ENCODE measurements at regions not wholly inside any gene's neighbourhood (a gene's known extent, or its start where the extent isn't known, plus 50 kb on each side); places are given as distances from the start of the nearest gene placed in this dataset.

GRCh38 chr4:185881430-185881829 lies 69.4 kb upstream of the SORBS2 start:
- no peaks in the 10 kb centered on the region for H3K9me3 ChIP-seq (ENCODE audit: low read length)
- no peaks in the 10 kb centered on the region for H3K4me1 ChIP-seq (ENCODE audit: insufficient read depth, low read length)
- no peaks in the 10 kb centered on the region for H3K36me3 ChIP-seq (ENCODE audit: insufficient read depth, low read length)
- no peak overlapping the region for H2AFZ ChIP-seq (ENCODE audit: low read depth, low read length)
- H3K4me3 ChIP-seq (ENCODE audit: low read length) = no peak overlapping the region
- no peaks in the 10 kb centered on the region for H3K27me3 ChIP-seq (ENCODE audit: insufficient read depth, low read length)

GRCh38 chr4:185883591-185883990 lies 71.6 kb upstream of the SORBS2 start:
- H3K36me3 ChIP-seq (ENCODE audit: insufficient read depth, low read length) = no peaks in the 10 kb centered on the region
- H3K4me1 ChIP-seq (ENCODE audit: insufficient read depth, low read length) = no peaks in the 10 kb centered on the region
- no peak overlapping the region for H3K4me3 ChIP-seq (ENCODE audit: low read length)

GRCh38 chr4:185885075-185885474 lies 73.1 kb upstream of the SORBS2 start:
- Histone ChIP-seq H3K9me3 (ENCODE audit: low read length) (peaks cover 2% of the 10 kb centered on the region), H3K4me1 (ENCODE audit: insufficient read depth, low read length) (no peaks in the 10 kb centered on the region), H3K4me3 (ENCODE audit: low read length) (no peak overlapping the region), H3K36me3 (ENCODE audit: insufficient read depth, low read length) (no peaks in the 10 kb centered on the region), H3K27me3 (ENCODE audit: insufficient read depth, low read length) (no peaks in the 10 kb centered on the region), H2AFZ (ENCODE audit: low read depth, low read length) (no peak overlapping the region)

More at GRCh38 chr4:185883591-185883990, 71.6 kb upstream of the SORBS2 start:
- Histone ChIP-seq H3K9me3 (ENCODE audit: low read length) (no peaks in the 10 kb centered on the region), H2AFZ (ENCODE audit: low read depth, low read length) (no peak overlapping the region), H3K27me3 (ENCODE audit: insufficient read depth, low read length) (no peaks in the 10 kb centered on the region)

- H3K36me3 ChIP-seq (ENCODE audit: insufficient read depth, low read length) = no peaks in the 10 kb centered on the region
- peaks cover 2% of the 10 kb centered on the region for H3K9me3 ChIP-seq (ENCODE audit: low read length)
- no peaks in the 10 kb centered on the region for H3K27me3 ChIP-seq (ENCODE audit: insufficient read depth, low read length)
- no peak overlapping the region for H2AFZ ChIP-seq (ENCODE audit: low read depth, low read length)
- no peak overlapping the region for H3K4me3 ChIP-seq (ENCODE audit: low read length)
- H3K4me1 ChIP-seq (ENCODE audit: insufficient read depth, low read length) = no peaks in the 10 kb centered on the region
Observed at GRCh38 chr4:185885604-185886003, 73.6 kb upstream of the SORBS2 start.

- Histone ChIP-seq H2AFZ (ENCODE audit: low read depth, low read length) (no peak overlapping the region), H3K27me3 (ENCODE audit: insufficient read depth, low read length) (no peaks in the 10 kb centered on the region), H3K4me1 (ENCODE audit: insufficient read depth, low read length) (no peaks in the 10 kb centered on the region), H3K4me3 (ENCODE audit: low read length) (no peak overlapping the region), H3K36me3 (ENCODE audit: insufficient read depth, low read length) (no peaks in the 10 kb centered on the region), H3K9me3 (ENCODE audit: low read length) (peaks cover 2% of the 10 kb centered on the region)
Observed at GRCh38 chr4:185886832-185887524, 75.0 kb upstream of the SORBS2 start.

GRCh38 chr4:185888676-185889075 lies 76.7 kb upstream of the SORBS2 start:
- Histone ChIP-seq H2AFZ (ENCODE audit: low read depth, low read length) (no peak overlapping the region), H3K4me1 (ENCODE audit: insufficient read depth, low read length) (no peaks in the 10 kb centered on the region), H3K27me3 (ENCODE audit: insufficient read depth, low read length) (no peaks in the 10 kb centered on the region), H3K36me3 (ENCODE audit: insufficient read depth, low read length) (no peaks in the 10 kb centered on the region), H3K9me3 (ENCODE audit: low read length) (peaks cover 4% of the 10 kb centered on the region), H3K4me3 (ENCODE audit: low read length) (no peak overlapping the region)

GRCh38 chr4:185889585-185889984 lies 77.6 kb upstream of the SORBS2 start:
- no peaks in the 10 kb centered on the region for H3K4me1 ChIP-seq (ENCODE audit: insufficient read depth, low read length)
- H2AFZ ChIP-seq (ENCODE audit: low read depth, low read length) = no peak overlapping the region
- H3K4me3 ChIP-seq (ENCODE audit: low read length) = no peak overlapping the region
- no peaks in the 10 kb centered on the region for H3K27me3 ChIP-seq (ENCODE audit: insufficient read depth, low read length)
- peaks cover 4% of the 10 kb centered on the region for H3K9me3 ChIP-seq (ENCODE audit: low read length)
- no peaks in the 10 kb centered on the region for H3K36me3 ChIP-seq (ENCODE audit: insufficient read depth, low read length)

- Histone ChIP-seq H3K36me3 (ENCODE audit: insufficient read depth, low read length) (no peaks in the 10 kb centered on the region), H3K9me3 (ENCODE audit: low read length) (peaks cover 4% of the 10 kb centered on the region), H2AFZ (ENCODE audit: low read depth, low read length) (no peak overlapping the region), H3K4me1 (ENCODE audit: insufficient read depth, low read length) (no peaks in the 10 kb centered on the region), H3K27me3 (ENCODE audit: insufficient read depth, low read length) (no peaks in the 10 kb centered on the region), H3K4me3 (ENCODE audit: low read length) (no peak overlapping the region)
Observed at GRCh38 chr4:185890196-185890595, 78.2 kb upstream of the SORBS2 start.

GRCh38 chr4:185892165-185892564 lies 80.2 kb upstream of the SORBS2 start:
- Histone ChIP-seq H3K9me3 (ENCODE audit: low read length) (peaks cover 4% of the 10 kb centered on the region), H3K36me3 (ENCODE audit: insufficient read depth, low read length) (no peaks in the 10 kb centered on the region), H2AFZ (ENCODE audit: low read depth, low read length) (no peak overlapping the region), H3K4me1 (ENCODE audit: insufficient read depth, low read length) (no peaks in the 10 kb centered on the region), H3K27me3 (ENCODE audit: insufficient read depth, low read length) (no peaks in the 10 kb centered on the region), H3K4me3 (ENCODE audit: low read length) (no peak overlapping the region)

- Histone ChIP-seq H3K27me3 (ENCODE audit: insufficient read depth, low read length) (no peaks in the 10 kb centered on the region), H3K36me3 (ENCODE audit: insufficient read depth, low read length) (no peaks in the 10 kb centered on the region), H3K4me1 (ENCODE audit: insufficient read depth, low read length) (no peaks in the 10 kb centered on the region), H3K4me3 (ENCODE audit: low read length) (no peak overlapping the region), H3K9me3 (ENCODE audit: low read length) (peaks cover 4% of the 10 kb centered on the region), H2AFZ (ENCODE audit: low read depth, low read length) (no peak overlapping the region)
Observed at GRCh38 chr4:185893500-185893899, 81.5 kb upstream of the SORBS2 start.

- no peak overlapping the region for H3K4me3 ChIP-seq (ENCODE audit: low read length)
- H3K9me3 ChIP-seq (ENCODE audit: low read length) = peaks cover 2% of the 10 kb centered on the region
- H3K27me3 ChIP-seq (ENCODE audit: insufficient read depth, low read length) = no peaks in the 10 kb centered on the region
- no peaks in the 10 kb centered on the region for H3K36me3 ChIP-seq (ENCODE audit: insufficient read depth, low read length)
- H3K4me1 ChIP-seq (ENCODE audit: insufficient read depth, low read length) = no peaks in the 10 kb centered on the region
- H2AFZ ChIP-seq (ENCODE audit: low read depth, low read length) = no peak overlapping the region
Observed at GRCh38 chr4:185894481-185894880, 82.5 kb upstream of the SORBS2 start.

- H3K27me3 ChIP-seq (ENCODE audit: insufficient read depth, low read length) = no peaks in the 10 kb centered on the region
- H3K9me3 ChIP-seq (ENCODE audit: low read length) = peaks cover 2% of the 10 kb centered on the region
- no peak overlapping the region for H2AFZ ChIP-seq (ENCODE audit: low read depth, low read length)
- no peaks in the 10 kb centered on the region for H3K4me1 ChIP-seq (ENCODE audit: insufficient read depth, low read length)
- no peak overlapping the region for H3K4me3 ChIP-seq (ENCODE audit: low read length)
- H3K36me3 ChIP-seq (ENCODE audit: insufficient read depth, low read length) = no peaks in the 10 kb centered on the region
Observed at GRCh38 chr4:185895351-185895750, 83.4 kb upstream of the SORBS2 start.

GRCh38 chr4:185895866-185896265 lies 83.9 kb upstream of the SORBS2 start:
- no peaks in the 10 kb centered on the region for H3K4me1 ChIP-seq (ENCODE audit: insufficient read depth, low read length)

More at GRCh38 chr4:185895866-185896265, 83.9 kb upstream of the SORBS2 start:
- Histone ChIP-seq H3K36me3 (ENCODE audit: insufficient read depth, low read length) (no peaks in the 10 kb centered on the region), H3K4me3 (ENCODE audit: low read length) (no peak overlapping the region), H3K27me3 (ENCODE audit: insufficient read depth, low read length) (no peaks in the 10 kb centered on the region), H2AFZ (ENCODE audit: low read depth, low read length) (no peak overlapping the region), H3K9me3 (ENCODE audit: low read length) (peaks cover 2% of the 10 kb centered on the region)
